Prostate gland (tissue), 2 donors: ENCODE measurements at regions not wholly inside any gene's neighbourhood (a gene's known extent, or its start where the extent isn't known, plus 50 kb on each side); places are given as distances from the start of the nearest gene placed in this dataset.

ENCODE experiments used
- CTCF ChIP-seq, 4 experiments: fragments of 200-600 bp in 2 of 4; fragments of 450-650 bp in 2 of 4; sonication (generic) in 2 of 4; IDR thresholded peaks; 1 replicate in 3 of 4; 2 replicates in 1 of 4; pipeline ENCODE4 v1.5.1; 2016 to 2019; ENCODE audit warnings: antibody characterized with exemption in 4 of 4, mild to moderate bottlenecking in 2 of 4, moderate library complexity in 2 of 4
- POLR2AphosphoS5 ChIP-seq: sonication (generic); formaldehyde crosslinking; IDR thresholded peaks from one replicate; pipeline ENCODE4 v1.6.1; 2017; ENCODE audit warnings: antibody characterized with exemption

- TF ChIP-seq CTCF (IDR thresholded peaks at IDR 0.05) (no peak), POLR2AphosphoS5 (no peak)
Observed at GRCh38 chr4:167383291-167383690, 149.0 kb upstream of the SPOCK3 start.
